Ammon's horn (tissue), 1 donor: ENCODE measurements at regions not wholly inside any gene's neighbourhood (a gene's known extent, or its start where the extent isn't known, plus 50 kb on each side); places are given as distances from the start of the nearest gene placed in this dataset.

ENCODE experiments used
- DNase-seq: peaks from one replicate; pipeline ENCODE4 v3.0.0-alpha.2; 2016; ENCODE audit warnings: low spot score

DNA sequence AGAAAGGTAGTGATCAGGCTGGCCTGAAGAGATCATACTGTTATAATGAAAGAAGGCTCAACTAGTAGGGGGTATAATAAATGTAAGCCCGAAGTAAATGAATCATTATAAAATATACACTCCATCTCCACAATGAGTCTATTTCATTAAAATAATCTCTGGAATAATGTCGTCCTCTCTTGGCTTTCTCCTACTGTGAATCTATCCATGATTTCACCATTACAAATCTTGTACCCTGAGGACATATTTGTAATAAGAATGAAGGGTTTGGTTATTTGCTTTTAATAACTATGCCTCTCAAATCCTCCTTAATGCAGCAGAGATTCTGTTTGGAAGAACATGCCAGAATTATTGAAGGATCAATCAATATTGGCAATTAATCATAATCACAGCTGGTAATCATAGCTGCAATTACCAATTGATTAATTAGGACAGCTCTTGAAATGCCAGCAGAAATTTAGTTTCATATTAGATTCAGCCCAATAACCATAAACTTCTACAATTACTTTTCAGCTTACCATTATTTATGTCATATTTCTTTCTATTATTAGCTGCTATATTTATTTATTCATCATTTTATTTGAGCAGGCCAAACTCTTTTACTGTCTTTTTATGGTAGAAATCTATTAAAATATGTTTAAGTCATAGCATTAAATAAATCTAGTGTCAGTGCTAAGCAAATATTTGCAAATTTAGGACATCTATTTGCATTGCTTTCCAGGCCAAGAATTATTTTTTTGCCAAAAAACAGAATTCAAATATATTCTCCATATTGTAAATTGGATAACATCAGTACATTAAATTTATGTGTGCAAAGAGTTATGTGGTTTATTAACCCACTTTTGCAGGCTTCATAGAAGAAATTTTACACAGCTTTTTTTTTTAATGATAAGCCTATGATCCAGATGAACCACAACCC, 588.4 kb upstream of the LRRC4C start:
- no peak for DNase-seq

GRCh38 chr11:42049186-42049585, 589.7 kb upstream of the LRRC4C start:
- DNase-seq, result peak; percentile 10

DNA sequence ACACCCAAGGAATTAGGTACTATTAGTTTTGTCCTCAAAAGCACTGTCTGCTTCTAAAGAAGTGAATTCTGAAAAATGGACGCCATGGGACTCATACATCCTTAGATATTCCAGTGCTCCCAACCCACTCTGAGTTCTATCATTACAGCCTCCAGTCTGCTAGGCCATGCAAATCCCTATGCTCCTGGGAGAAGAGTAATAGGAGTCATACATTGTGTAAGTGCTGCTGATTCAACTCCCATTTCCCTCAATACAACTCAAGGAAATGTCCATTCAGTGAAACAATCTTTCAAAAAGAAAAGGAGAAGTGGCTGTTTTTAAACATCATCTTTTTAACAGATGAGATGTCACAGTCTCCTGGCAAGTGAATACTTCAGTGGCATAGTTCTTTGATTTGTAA, 590.2 kb upstream of the LRRC4C start:
- no peak for DNase-seq

GRCh38 chr11:42054351-42054900, 595.0 kb upstream of the LRRC4C start:
- DNase-seq, result no peak

- DNase-seq, result no peak
Observed at GRCh38 chr11:42055606-42056005, 596.2 kb upstream of the LRRC4C start.

DNA sequence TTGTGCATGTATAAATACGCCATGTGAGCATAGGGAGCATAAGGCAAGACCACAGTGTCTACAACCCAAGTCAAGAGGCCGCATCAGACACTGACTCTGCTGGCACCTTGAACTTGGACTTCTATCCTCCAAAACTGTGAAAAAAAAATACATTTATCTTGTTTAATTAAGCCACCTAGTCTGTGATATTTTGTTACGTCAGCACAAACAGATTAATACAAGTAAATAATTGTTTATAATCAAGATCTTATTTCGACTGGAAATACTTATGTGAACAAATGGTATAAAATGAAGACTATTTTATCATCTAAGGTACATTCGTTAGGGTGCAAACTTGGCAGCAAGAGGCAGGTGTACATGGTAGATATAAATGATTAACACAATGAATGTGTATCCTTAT, 599.3 kb upstream of the LRRC4C start:
- DNase-seq, result no peak

- no peak for DNase-seq
Observed at GRCh38 chr11:42065199-42065598, 605.7 kb upstream of the LRRC4C start.

GRCh38 chr11:42066113-42066512, 606.7 kb upstream of the LRRC4C start:
- peak; percentile 59 for DNase-seq

- no peak for DNase-seq
Observed at GRCh38 chr11:42074306-42074705, 614.9 kb upstream of the LRRC4C start.

DNA sequence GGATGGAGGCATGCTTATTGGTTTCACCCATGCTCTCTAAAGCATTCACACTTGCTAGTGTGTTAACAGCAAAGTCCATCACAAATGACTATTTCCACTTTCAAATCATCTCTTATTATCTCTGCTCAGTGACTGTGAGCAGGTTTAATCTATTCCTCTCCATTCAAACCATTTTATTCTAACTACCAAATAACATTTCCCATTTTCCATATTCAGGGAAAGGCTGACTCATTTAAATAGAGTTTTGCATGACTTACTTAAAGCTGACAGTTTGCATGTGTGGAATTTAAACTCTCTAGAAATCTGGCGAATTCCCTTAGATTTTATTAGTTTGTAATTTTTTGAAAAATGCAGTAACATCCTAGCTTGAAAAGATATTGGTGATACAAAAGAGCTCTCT, 615.7 kb upstream of the LRRC4C start:
- no peak for DNase-seq

DNA sequence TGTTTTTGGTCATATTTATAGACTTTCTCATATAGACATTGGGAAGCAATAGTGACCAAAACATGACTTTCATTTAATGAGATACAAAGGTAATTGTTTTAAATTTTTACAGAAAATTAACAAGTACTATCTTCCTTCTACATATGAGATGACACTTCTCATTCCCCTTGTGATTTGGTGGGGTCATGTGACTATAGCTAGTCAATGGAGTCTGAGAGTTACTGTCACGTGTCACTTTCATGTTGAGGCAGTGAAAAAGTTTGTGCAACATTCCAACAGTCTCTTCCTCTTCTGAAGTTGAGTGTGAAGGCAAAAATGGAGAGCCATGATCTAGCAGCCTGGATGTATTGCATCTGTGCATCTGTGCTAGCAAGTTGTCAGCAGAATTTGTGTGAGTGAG, 618.3 kb upstream of the LRRC4C start:
- no peak for DNase-seq

DNA sequence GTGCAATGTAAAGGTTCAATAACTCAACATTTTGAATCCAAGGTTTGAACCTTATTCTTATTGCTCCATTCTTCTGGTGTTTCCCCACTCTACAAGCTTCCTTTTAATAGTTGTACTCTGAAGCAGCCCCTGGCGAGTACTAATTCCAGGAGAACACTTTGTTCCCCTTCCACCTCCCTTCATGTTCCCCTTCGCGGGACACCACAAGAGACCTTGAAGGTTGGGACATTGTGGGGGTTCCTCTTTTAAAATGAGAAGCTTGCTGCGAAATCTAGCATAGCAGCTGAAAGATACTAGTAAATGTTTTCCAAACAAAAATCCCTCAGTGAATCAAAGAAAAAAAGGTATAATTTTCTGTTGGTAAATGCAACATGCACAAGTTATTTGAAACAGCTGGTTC, 626.3 kb upstream of the LRRC4C start:
- peak; percentile 47 for DNase-seq

DNA sequence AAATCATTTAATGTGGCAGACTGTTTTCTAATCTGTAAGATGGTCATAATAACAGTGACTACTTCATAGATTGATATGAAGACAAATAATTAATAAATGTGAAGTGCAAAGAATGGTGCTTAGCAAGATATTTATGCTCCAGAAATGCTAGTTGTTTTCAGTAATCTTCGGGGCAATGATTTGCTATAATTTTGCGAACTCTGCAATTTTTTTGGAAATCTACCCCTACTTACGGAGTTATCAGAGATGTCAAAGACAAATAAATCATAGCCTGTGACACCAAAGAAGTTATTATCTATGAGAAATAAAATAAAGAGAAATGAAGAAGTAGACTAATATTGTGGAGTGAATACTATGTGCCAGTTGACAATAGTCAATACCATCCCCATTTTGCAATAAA, 634.1 kb upstream of the LRRC4C start:
- DNase-seq, result no peak

GRCh38 chr11:42098075-42098474, 638.6 kb upstream of the LRRC4C start:
- DNase-seq, result no peak

GRCh38 chr11:42112866-42113265, 653.4 kb upstream of the LRRC4C start:
- DNase-seq, result no peak

DNA sequence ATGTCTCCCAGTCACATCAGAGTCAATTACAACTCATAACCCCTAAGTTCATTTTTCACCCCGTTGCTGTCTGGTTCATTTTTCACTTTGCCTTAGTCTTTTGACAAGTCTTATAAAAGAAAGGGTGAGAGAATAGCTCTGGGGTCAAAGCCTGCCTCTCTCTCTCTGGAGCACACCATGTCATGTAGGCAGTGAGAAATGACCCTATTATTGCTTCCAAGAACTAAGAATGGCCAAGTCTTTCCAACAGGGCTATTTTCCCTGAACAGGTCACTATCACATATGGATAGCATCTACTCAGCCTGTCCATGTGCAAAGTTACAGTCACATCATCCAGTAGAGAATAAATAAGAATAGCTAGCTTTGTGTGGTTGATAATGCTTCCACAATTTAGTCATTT, 655.5 kb upstream of the LRRC4C start:
- DNase-seq, result no peak

DNA sequence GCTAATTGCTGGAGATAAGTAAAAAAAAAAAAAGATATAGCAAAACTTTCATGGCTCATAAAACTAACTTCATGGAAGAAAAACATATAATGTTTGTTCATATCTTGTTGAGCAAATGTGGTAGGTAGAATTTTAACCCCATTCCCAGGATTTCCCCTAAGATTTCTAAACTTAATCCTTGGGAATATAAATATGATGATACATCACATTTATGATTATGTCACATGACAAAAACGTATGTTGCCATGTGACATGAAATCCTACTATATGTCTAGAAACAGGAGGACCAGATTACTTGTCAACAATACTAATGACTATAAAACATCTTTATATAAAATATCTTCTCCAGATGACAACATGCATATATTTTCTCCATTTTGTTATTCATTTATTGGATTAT, 679.0 kb upstream of the LRRC4C start:
- no peak for DNase-seq

GRCh38 chr11:42145311-42145710, 685.9 kb upstream of the LRRC4C start:
- no peak for DNase-seq

GRCh38 chr11:42161886-42162285, 702.4 kb upstream of the LRRC4C start:
- DNase-seq, result no peak

DNA sequence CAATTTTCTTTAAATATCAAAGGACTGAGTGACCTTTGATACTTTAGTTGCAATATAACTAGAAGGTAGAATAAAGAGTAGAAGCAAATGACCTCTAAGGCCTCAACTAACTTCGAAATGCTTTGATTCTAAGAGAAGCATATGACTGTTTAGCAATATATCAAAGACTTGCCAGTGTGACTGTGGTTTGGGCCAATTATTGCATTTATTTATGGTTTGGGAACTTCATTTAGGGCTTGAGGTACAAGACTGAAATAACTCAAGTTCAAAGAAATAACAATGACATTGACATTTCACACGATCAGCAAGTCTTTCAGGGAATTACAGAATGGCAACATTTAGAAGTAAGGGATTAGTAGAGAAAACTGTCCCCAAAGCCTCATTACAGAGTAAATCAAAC, 709.7 kb upstream of the LRRC4C start:
- DNase-seq, result no peak

- no peak for DNase-seq
Observed at GRCh38 chr11:42170601-42171000, 711.1 kb upstream of the LRRC4C start.

- DNase-seq, result no peak
Observed at GRCh38 chr11:42171046-42171445, 711.6 kb upstream of the LRRC4C start.

- no peak for DNase-seq
Observed at GRCh38 chr11:42172441-42172840, 713.0 kb upstream of the LRRC4C start.

- DNase-seq, result no peak
Observed at GRCh38 chr11:42175203-42175602, 715.8 kb upstream of the LRRC4C start.
